H1 (cell line): ENCODE measurements at regions not wholly inside any gene's neighbourhood (a gene's known extent, or its start where the extent isn't known, plus 50 kb on each side); places are given as distances from the start of the nearest gene placed in this dataset.

Source experiments
- CTCF ChIP-seq, 3 experiments: IDR thresholded peaks; 1 replicate in 2 of 3; 2 replicates in 1 of 3; pipeline versions ENCODE4 v1.5.1 to v1.6.1; 2011; ENCODE audit warnings: low read length in 3 of 3, mild to moderate bottlenecking in 3 of 3, inconsistent platforms in 2 of 3, low read depth in 1 of 3, moderate library complexity in 1 of 3; ENCODE audit not compliant: insufficient read depth in 1 of 3; ENCODE audit errors: control extremely low read depth in 1 of 3
- JUN ChIP-seq: IDR thresholded peaks from 2 replicates; pipeline ENCODE4 v1.6.1; 2011; ENCODE audit warnings: low read depth, mild to moderate bottlenecking, improper control_type of control experiment, low read length
- JUND ChIP-seq: IDR thresholded peaks from 2 replicates; pipeline ENCODE4 v1.6.1; 2011; ENCODE audit warnings: mild to moderate bottlenecking, improper control_type of control experiment, low read length
- POLR2A ChIP-seq, 2 experiments: IDR thresholded peaks; 1 replicate in 1 of 2; 2 replicates in 1 of 2; pipeline ENCODE4 v1.6.1; 2011; ENCODE audit warnings: low read depth in 2 of 2, low read length in 2 of 2, mild to moderate bottlenecking in 2 of 2; ENCODE audit errors: control extremely low read depth in 1 of 2
- RXRA ChIP-seq: IDR thresholded peaks from 2 replicates; pipeline ENCODE4 v1.6.1; 2011; ENCODE audit warnings: low read depth, mild to moderate bottlenecking, low read length, moderate library complexity; ENCODE audit not compliant: insufficient read depth
- SP2 ChIP-seq: IDR thresholded peaks from 2 replicates; pipeline ENCODE4 v1.6.1; 2012; ENCODE audit warnings: mild to moderate bottlenecking, low read length, inconsistent platforms
- TBP ChIP-seq: IDR thresholded peaks from 2 replicates; pipeline ENCODE4 v1.6.1; 2011; ENCODE audit warnings: low read depth, low read length, improper control_type of control experiment
- YY1 ChIP-seq: IDR thresholded peaks from 2 replicates; pipeline ENCODE4 v1.6.1; 2011; ENCODE audit warnings: low read depth, mild to moderate bottlenecking, low read length
- ZNF274 ChIP-seq: IDR thresholded peaks from 2 replicates; pipeline ENCODE4 v1.7.0; 2012; ENCODE audit warnings: low read length, borderline replicate concordance; ENCODE audit errors: extremely low read depth

- peak; percentile 58 to 87 (median 66) for TF ChIP-seq CTCF (IDR thresholded peaks at IDR 0.05; ENCODE audit: control extremely low read depth in 1 of 3, insufficient read depth in 1 of 3, low read depth in 1 of 3, low read length in 3 of 3)
- TF ChIP-seq TBP: no peak
- TF ChIP-seq POLR2A (IDR thresholded peaks at IDR 0.05; ENCODE audit: control extremely low read depth in 1 of 2, low read depth in 2 of 2, low read length in 2 of 2): no peak
- TF ChIP-seq YY1: no peak
- TF ChIP-seq ZNF274: no peak
- no peak for TF ChIP-seq JUND
- TF ChIP-seq JUN: no peak
- no peak for TF ChIP-seq RXRA
- TF ChIP-seq SP2: no peak
Measured at GRCh38 chr12:58176296-58176869, 235.0 kb downstream of the ATP23 start.
